A549 (cell line): ENCODE measurements at regions not wholly inside any gene's neighbourhood (a gene's known extent, or its start where the extent isn't known, plus 50 kb on each side); places are given as distances from the start of the nearest gene placed in this dataset.

Experiments
- ATAC-seq, 2 experiments: fragments of 200-7000 bp in 1 of 2; fragments of >200 bp in 1 of 2; cut with Nextera tagmentation in 1 of 2; cut with Tn5 transposase in 1 of 2; 3 replicates each; pipeline versions ENCODE4 v1.8.0 to v1.9.1; 2018 to 2020; ENCODE audit warnings: mild to moderate bottlenecking in 1 of 2, moderate library complexity in 1 of 2
- CTCF ChIA-PET: fragments of 300-600 bp; sonication (Branson Sonifier 250); formaldehyde crosslinking; extraction: SDS; loops from one replicate; lab custom pipeline; 2021; ENCODE audit warnings: antibody characterized with exemption, inconsistent platforms; lab: Yijun Ruan, JAX
- POLR2A ChIA-PET: fragments of 350-600 bp; formaldehyde crosslinking; extraction: SDS; loops from one replicate; lab custom pipeline; 2021; ENCODE audit warnings: antibody characterized with exemption, inconsistent platforms; lab: Yijun Ruan, JAX
- DNase-seq, 2 experiments: peaks; one replicate each; pipeline versions ENCODE4 v3.0.0 to v3.0.0-alpha.2; 2011 to 2016; ENCODE audit warnings: low read depth in 1 of 2, low spot score in 1 of 2
- FAIRE-seq: peaks from 2 replicates; lab custom pipeline; 2011; peaks lifted over from hg19 to GRCh38; lab: Jason Lieb, UNC
- H3K27ac ChIP-seq, 2 experiments: fragments of >200 bp; sonication (Bioruptor Twin); formaldehyde crosslinking; 3 replicates each; pipeline ENCODE4 v1.5.1; 2016 to 2017
- H3K4me1 ChIP-seq: fragments of >200 bp; sonication (Bioruptor Twin); formaldehyde crosslinking; 3 replicates; pipeline ENCODE4 v1.6.1; 2016
- H3K4me2 ChIP-seq: fragments of >200 bp; sonication (Bioruptor Twin); formaldehyde crosslinking; 3 replicates; pipeline ENCODE4 v1.6.1; 2016
- H3K4me3 ChIP-seq: fragments of >200 bp; sonication (Bioruptor Twin); formaldehyde crosslinking; 3 replicates; pipeline ENCODE4 v1.5.1; 2016
- H3K9me3 ChIP-seq: fragments of >200 bp; sonication (Bioruptor Twin); formaldehyde crosslinking; 3 replicates; pipeline ENCODE4 v1.6.1; 2016
- ATOH8 ChIP-seq: fragments of 250-450 bp; sonication (Bioruptor Pico); IDR thresholded peaks from 2 replicates; pipeline ENCODE4 v1.5.0; 2020; ENCODE audit warnings: low read depth, mild to moderate bottlenecking, moderate library complexity
- BHLHE40 ChIP-seq: IDR thresholded peaks from 2 replicates; pipeline ENCODE4 v1.6.1; 2012; ENCODE audit warnings: low read depth, low read length, inconsistent platforms
- CBX2 ChIP-seq: fragments of 200-600 bp; sonication (generic); IDR thresholded peaks from 2 replicates; pipeline ENCODE4 v1.6.1; 2016; ENCODE audit warnings: low read depth, mild to moderate bottlenecking, borderline replicate concordance
- CHD2 ChIP-seq: fragments of 150-350 bp; IDR thresholded peaks from 2 replicates; pipeline ENCODE4 v1.6.1; 2014; ENCODE audit warnings: low read length; ENCODE audit not compliant: partially characterized antibody
- CTCF ChIP-seq: fragments of >200 bp; sonication (Bioruptor Twin); formaldehyde crosslinking; IDR thresholded peaks from 3 replicates; pipeline ENCODE4 v1.5.1; 2016
- E2F6 ChIP-seq: IDR thresholded peaks from 2 replicates; pipeline ENCODE4 v1.6.1; 2012; ENCODE audit warnings: low read depth, borderline replicate concordance
- EHF ChIP-seq: fragments of 250-450 bp; sonication (Bioruptor Pico); IDR thresholded peaks from 2 replicates; pipeline ENCODE4 v1.5.0; 2020; ENCODE audit warnings: mild to moderate bottlenecking
- EHMT2 ChIP-seq: fragments of 200-600 bp; sonication (generic); IDR thresholded peaks from 2 replicates; pipeline ENCODE4 v1.6.1; 2016; ENCODE audit warnings: antibody characterized with exemption, low read depth, mild to moderate bottlenecking, moderate library complexity
- EP300 ChIP-seq, 2 experiments: fragments of >200 bp; sonication (Bioruptor Twin); formaldehyde crosslinking; IDR thresholded peaks; 2 replicates in 1 of 2; 3 replicates in 1 of 2; pipeline ENCODE4 v1.6.1; 2016 to 2017
- HEYL ChIP-seq: fragments of 250-450 bp; sonication (Bioruptor Pico); IDR thresholded peaks from 2 replicates; pipeline ENCODE4 v1.8.0; 2021; ENCODE audit warnings: mild to moderate bottlenecking, moderate library complexity
- HOXB5 ChIP-seq: fragments of 250-450 bp; sonication (Bioruptor Pico); IDR thresholded peaks from 2 replicates; pipeline ENCODE4 v1.5.0; 2020; ENCODE audit warnings: mild to moderate bottlenecking, moderate library complexity
- JUNB ChIP-seq: fragments of >200 bp; sonication (Bioruptor Twin); formaldehyde crosslinking; IDR thresholded peaks from 2 replicates; pipeline ENCODE4 v1.6.1; 2016
- MYC ChIP-seq: IDR thresholded peaks from 2 replicates; pipeline ENCODE4 v1.6.1; 2012; ENCODE audit warnings: mild to moderate bottlenecking, inconsistent platforms, low read length, improper control_type of control experiment, borderline replicate concordance
- NPAS2 ChIP-seq: fragments of 250-450 bp; sonication (Bioruptor Pico); IDR thresholded peaks from 2 replicates; pipeline ENCODE4 v1.8.0; 2022; ENCODE audit warnings: mild to moderate bottlenecking, moderate library complexity, borderline replicate concordance
- PBX3 ChIP-seq: IDR thresholded peaks from 2 replicates; pipeline ENCODE4 v1.6.1; 2012
- PHF8 ChIP-seq: fragments of 200-600 bp; sonication (generic); IDR thresholded peaks from 2 replicates; pipeline ENCODE4 v1.6.1; 2016; ENCODE audit warnings: low read depth, mild to moderate bottlenecking, antibody characterized with exemption, moderate library complexity, borderline replicate concordance
- RAD21 ChIP-seq, 2 experiments: fragments of >200 bp in 1 of 2; sonication (Bioruptor Twin) in 1 of 2; formaldehyde crosslinking in 1 of 2; IDR thresholded peaks in 1 of 2; conservative IDR thresholded peaks in 1 of 2; 2 replicates in 1 of 2; 3 replicates in 1 of 2; pipeline ENCODE4 v1.6.1; 2012 to 2018; ENCODE audit warnings: inconsistent platforms in 1 of 2
- RARB ChIP-seq: fragments of 250-450 bp; sonication (Bioruptor Pico); IDR thresholded peaks from 2 replicates; pipeline ENCODE4 v1.8.0; 2021; ENCODE audit warnings: mild to moderate bottlenecking, moderate library complexity
- REST ChIP-seq: fragments of 200-600 bp; sonication (generic); IDR thresholded peaks from 2 replicates; pipeline ENCODE4 v1.6.1; 2016; ENCODE audit warnings: antibody characterized with exemption, mild to moderate bottlenecking, moderate library complexity
- RNF2 ChIP-seq: fragments of 200-600 bp; sonication (generic); IDR thresholded peaks from 2 replicates; pipeline ENCODE4 v1.6.1; 2016; ENCODE audit warnings: low read depth, mild to moderate bottlenecking, antibody characterized with exemption, moderate library complexity, borderline replicate concordance
- SMC3 ChIP-seq: fragments of >200 bp; sonication (Bioruptor Twin); formaldehyde crosslinking; IDR thresholded peaks from 3 replicates; pipeline ENCODE4 v1.6.1; 2018; ENCODE audit warnings: inconsistent platforms
- ZC3H11A ChIP-seq: fragments of 450-650 bp; IDR thresholded peaks from 2 replicates; pipeline ENCODE4 v1.6.1; 2014; ENCODE audit warnings: antibody characterized with exemption, mild to moderate bottlenecking
- ZFP36 ChIP-seq: fragments of 450-650 bp; IDR thresholded peaks from 2 replicates; pipeline ENCODE4 v1.6.1; 2014; ENCODE audit warnings: borderline replicate concordance; ENCODE audit not compliant: partially characterized antibody
- ZSCAN20 ChIP-seq: fragments of 250-450 bp; sonication (Bioruptor Pico); IDR thresholded peaks from 2 replicates; pipeline ENCODE4 v1.8.0; 2022; ENCODE audit warnings: mild to moderate bottlenecking, moderate library complexity
- WGBS: methylation state at CpG from one replicate; pipeline ENCODE4 v1.1.6; 2017; ENCODE audit errors: missing lambda C conversion rate; 5-methylcytosine and 5-hydroxymethylcytosine counted together

GRCh38 chrY:8094429-8094828, 1182.9 kb upstream of the AMELY start:
- POLR2A ChIA-PET = no interaction called here
- 0% methylated on average over 1 of the region's 1 CpG for WGBS
- Histone ChIP-seq H3K27ac (no peak overlapping the region), H3K9me3 (no peaks in the 10 kb centered on the region), H3K4me1 (no peaks in the 10 kb centered on the region), H3K4me2 (no peak overlapping the region), H3K4me3 (no peak overlapping the region)
- DNase-seq = no peak
- no peak for ATAC-seq
- FAIRE-seq = no peak
- TF ChIP-seq JUNB = no peak
- CTCF ChIA-PET = no interaction called here

- Histone ChIP-seq H3K9me3 (no peaks in the 10 kb centered on the region), H3K4me2 (no peak overlapping the region)
- CTCF ChIA-PET = no interaction called here
These were observed 1181.4 kb upstream of the AMELY start for GRCh38 chrY:8092926-8093325.

GRCh38 chrY:8085925-8086324, 1174.4 kb upstream of the AMELY start:
- no peak for FAIRE-seq

More at GRCh38 chrY:8092926-8093325, 1181.4 kb upstream of the AMELY start:
- DNase-seq (no peak), FAIRE-seq (no peak), ATAC-seq (no peak)
- no peaks in the 10 kb centered on the region for H3K4me1 ChIP-seq
- POLR2A ChIA-PET = no interaction called here
- WGBS = 0% methylated on average over 1 of the region's 1 CpG
- no peak overlapping the region for H3K27ac ChIP-seq
- TF ChIP-seq PHF8 (no peak), HOXB5 (CRISPR knock-in tag) (no peak), CHD2 (no peak), ZFP36 (no peak), PBX3 (no peak), RNF2 (no peak), RAD21 (conservative IDR thresholded peaks at IDR 0.05 in 1 of 2, IDR thresholded peaks at IDR 0.05 in 1 of 2) (no peak), ATOH8 (CRISPR knock-in tag) (no peak), BHLHE40 (no peak), EHMT2 (no peak), E2F6 (no peak), ZC3H11A (no peak), HEYL (CRISPR knock-in tag) (no peak), CBX2 (no peak), ZSCAN20 (CRISPR knock-in tag) (no peak), SMC3 (no peak), EHF (no peak)
- TF ChIP-seq, all 56 proteins: peak for 0
- no peak overlapping the region for H3K4me3 ChIP-seq

More at GRCh38 chrY:8085925-8086324, 1174.4 kb upstream of the AMELY start:
- Histone ChIP-seq H3K4me1 (no peaks in the 10 kb centered on the region), H3K9me3 (no peaks in the 10 kb centered on the region), H3K27ac (no peak overlapping the region), H3K4me3 (no peak overlapping the region), H3K4me2 (no peak overlapping the region)
- ATAC-seq = no peak
- DNase-seq = no peak
- POLR2A ChIA-PET = no interaction called here
- TF ChIP-seq NPAS2 (CRISPR knock-in tag) (no peak), ZSCAN20 (CRISPR knock-in tag) (no peak), EP300 (IDR thresholded peaks at IDR 0.05) (no peak), CTCF (no peak), REST (no peak), MYC (no peak), RAD21 (conservative IDR thresholded peaks at IDR 0.05 in 1 of 2, IDR thresholded peaks at IDR 0.05 in 1 of 2) (no peak), RARB (no peak)
- CTCF ChIA-PET = no interaction called here
